IPS-NIHi11 (cell line): ENCODE measurements at regions not wholly inside any gene's neighbourhood (a gene's known extent, or its start where the extent isn't known, plus 50 kb on each side); places are given as distances from the start of the nearest gene placed in this dataset.
A peak's percentile ranks its signal among the peaks of the same experiment; 100 is the strongest.
"Not testable (repeated sequence)": the region's sequence is repeated elsewhere in the genome, so short reads cannot be mapped to it uniquely, and the experiment has no call there.

Experiments
- DNase-seq: peaks from one replicate; pipeline ENCODE4 v3.0.0; 2012; ENCODE audit warnings: mixed read lengths, low spot score

DNA sequence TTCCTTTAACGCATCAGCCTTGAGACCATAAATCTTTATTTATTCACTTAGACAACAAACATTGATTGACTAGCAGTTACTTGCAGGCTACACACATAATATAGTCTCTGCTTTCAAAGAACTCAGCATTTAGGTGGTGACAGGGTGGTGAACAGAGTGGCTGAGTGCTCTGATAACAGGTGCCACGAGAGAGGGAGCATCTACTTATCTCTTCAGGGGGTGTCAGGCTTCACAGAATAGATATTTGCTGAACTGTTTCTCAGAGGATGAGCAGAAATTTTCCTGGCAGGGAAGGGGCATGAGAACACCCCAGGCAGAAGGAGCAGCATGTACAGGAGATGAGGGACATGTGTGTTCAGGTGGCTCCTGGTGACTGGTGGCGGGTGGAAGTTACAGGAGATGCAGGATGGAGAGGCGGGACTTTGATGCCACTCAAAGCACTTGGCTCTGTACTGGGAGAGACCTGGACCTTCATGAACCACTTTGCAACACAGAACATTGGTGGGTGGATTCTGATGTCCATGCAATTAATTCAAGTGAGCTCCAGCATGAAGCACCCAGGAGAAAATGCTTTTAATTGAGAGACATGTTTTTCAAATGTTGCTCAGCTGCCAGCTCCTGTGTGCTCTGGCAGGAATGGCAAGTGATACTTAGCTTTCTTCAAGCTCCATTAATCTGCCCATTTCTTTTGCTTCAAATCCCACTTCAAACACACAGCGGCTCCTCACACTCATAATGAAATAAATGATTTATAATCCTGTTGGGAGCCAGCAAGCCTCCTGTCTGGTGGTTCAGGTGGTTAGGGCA lies 248.9 kb downstream of the MYCN start:
- DNase-seq = no peak

- DNase-seq = no peak
Measured at GRCh38 chr2:16188261-16188890, 248.0 kb downstream of the MYCN start.

DNA sequence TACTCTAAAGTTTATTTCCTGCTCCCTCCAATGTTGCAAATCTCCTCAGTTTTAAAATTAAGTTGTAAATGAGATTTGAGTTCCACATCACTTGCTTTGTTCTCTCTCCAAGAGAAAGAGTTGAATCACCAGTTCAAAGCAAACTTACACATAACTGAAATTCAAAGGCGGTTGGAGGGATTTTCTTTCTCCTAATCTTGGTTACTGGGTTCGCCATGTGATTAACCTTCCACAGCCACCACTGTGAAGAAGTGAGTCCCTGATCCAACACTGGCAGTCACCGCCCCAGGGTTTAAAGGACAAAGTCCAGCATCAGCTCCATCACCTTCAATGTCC lies 247.1 kb downstream of the MYCN start:
- no peak for DNase-seq

GRCh38 chr2:16186661-16187481 lies 246.5 kb downstream of the MYCN start:
- DNase-seq = no peak

- DNase-seq = no peak
Measured at GRCh38 chr2:16185801-16186272, 245.5 kb downstream of the MYCN start.

DNA sequence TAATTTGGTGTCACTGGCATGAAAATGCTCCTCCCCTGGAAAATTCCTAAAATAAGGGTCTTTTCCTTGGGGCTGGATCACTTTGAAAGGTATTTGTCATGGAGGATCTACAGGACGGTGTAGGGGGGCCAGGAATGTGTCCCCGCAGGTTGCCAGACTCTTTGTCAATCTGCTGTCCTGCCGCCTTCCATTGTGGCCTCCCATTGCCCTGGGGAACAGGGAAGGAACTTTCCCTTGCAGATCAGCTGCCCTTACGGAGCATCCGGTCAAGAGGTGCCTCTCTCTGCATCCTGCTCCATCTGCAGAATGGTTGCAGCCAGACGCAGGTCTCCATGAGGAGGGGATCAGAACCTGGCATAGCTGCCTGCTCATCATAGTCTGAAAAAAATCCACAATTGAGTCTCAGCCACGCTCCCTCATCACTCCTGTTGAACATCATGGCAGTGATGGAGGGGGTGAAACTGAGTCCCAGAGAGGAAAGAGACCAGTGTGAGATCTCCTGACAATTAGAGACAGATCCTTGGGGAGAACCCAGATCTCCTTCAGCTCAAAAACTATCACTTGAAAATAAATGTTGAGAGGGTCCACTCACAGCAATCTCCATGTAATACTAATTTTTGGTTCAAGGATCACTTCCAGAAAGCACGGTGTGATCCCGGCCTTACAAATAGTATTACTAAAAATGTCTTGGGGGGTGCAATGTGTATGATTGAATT lies 244.8 kb downstream of the MYCN start:
- peak; percentile 74 for DNase-seq

DNA sequence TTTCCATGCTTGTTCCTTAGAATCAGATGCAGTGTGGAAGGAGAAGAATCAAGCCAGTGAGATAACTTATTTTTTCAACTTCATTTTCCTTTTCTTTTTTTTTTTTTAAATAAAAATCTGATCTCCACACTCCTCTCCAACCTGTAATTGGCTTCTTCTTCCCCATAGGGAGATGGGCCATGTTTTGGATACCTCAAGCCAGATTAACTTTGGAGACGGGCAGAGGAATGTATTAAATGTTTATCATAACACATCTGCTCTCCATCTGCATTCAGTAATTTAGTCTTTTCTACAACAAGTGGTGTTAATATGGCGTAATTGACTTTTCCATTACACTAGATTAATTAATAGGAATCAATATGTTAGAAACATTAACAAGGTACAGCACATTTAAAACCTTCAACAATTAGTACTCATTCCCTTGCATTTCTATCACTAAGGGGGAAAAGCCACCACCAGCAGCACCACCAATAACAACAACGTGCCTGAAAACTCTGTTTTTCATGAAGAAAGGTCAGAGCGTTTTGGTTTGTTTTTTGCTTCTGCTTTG lies 244.1 kb downstream of the MYCN start:
- no peak for DNase-seq

DNA sequence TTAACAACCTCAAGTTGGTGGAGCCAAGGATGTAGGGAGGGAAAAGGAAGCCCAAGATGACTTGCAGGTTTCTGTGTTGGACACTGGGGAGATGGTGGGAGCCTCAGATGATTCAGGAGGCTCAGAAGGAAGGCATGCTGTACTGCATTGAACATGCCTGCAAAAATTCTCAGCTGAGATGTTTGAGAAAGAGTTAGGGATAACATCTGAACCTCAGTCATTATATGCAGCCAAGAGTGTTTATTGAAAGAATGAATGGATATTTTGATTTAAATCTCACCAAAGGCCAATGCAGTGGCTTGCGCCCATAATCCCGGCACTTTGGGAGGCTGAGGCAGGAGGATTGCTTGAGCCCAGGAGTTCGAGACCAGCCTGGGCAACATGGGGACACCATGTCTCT lies 243.0 kb downstream of the MYCN start:
- no peak for DNase-seq

DNA sequence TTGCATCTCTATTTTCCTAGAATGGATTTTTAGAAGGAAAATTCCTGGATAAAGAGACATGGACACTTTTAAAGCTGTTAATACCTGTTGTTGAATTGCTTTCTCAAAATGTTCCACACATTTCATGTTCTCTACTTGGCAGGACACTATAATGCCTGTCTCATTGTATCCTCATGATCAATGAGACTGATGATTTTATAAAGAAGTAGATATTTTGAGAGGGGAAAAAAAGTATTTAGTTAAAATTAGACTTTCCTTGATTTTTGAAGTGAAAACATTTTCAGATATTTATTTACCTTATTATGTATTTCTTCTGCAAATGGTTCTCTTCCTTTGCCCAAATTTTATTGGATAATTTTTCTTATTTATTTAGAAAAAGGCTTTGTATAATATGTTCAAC lies 242.5 kb downstream of the MYCN start:
- DNase-seq = no peak

GRCh38 chr2:16182311-16182815 lies 242.0 kb downstream of the MYCN start:
- DNase-seq = not testable (repeated sequence)

GRCh38 chr2:16181741-16182090 lies 241.4 kb downstream of the MYCN start:
- no peak for DNase-seq

- no peak for DNase-seq
Measured at GRCh38 chr2:16181062-16181740, 240.9 kb downstream of the MYCN start.

DNA sequence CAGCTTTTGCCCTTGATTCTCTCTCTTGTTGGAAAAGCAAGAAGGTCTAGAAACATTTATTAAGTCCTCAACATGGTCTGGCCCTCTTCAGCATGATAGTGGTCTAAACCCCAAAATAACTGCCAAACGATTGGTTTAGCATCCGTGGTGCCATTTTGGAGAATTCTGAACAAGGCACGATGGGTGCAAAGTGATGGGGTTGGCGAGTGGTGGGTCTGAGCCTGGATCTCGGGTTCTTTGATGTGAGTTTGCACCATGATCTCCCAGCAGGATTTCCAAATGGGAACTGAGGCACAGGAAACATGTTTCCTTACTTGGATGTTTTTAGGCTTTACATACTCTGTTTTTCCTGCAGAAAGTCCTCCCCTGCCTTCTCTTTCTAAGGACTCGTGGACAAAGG lies 240.3 kb downstream of the MYCN start:
- no peak for DNase-seq

DNA sequence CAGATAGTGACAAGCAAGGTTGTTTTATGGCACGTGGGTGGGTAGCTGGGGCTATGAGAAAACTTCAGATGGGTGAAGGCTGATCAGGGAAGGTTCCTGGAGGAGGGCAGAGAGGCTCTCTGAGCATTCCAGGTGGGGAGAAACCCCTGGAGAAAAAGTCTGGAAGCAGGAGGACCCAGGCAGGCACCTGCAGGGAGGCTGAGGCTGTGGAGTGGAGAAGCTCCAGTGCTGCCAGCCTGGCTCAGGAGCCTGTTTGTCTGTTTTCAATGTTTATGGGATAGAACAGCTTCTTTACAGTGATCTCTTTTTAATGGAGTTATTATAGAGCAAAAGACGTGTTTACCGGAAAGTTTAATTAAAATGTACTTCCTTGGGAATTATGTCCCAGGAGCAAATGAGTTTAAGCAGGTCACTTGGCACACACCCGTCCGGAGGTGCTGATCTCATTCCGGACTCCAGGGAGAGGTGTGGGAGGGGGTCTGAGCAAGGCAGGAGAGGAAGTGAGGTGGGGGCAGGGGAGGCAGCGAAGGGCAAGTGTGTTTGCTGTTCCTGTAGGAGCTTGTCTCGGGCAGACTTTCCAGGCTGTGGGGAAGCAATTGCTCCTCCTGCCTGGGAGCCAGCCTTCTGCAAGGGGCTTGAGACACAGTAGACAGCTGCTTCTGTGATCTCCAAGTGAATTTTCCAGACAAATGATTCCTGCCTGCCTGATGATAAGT lies 239.5 kb downstream of the MYCN start:
- DNase-seq = peak; percentile 66

DNA sequence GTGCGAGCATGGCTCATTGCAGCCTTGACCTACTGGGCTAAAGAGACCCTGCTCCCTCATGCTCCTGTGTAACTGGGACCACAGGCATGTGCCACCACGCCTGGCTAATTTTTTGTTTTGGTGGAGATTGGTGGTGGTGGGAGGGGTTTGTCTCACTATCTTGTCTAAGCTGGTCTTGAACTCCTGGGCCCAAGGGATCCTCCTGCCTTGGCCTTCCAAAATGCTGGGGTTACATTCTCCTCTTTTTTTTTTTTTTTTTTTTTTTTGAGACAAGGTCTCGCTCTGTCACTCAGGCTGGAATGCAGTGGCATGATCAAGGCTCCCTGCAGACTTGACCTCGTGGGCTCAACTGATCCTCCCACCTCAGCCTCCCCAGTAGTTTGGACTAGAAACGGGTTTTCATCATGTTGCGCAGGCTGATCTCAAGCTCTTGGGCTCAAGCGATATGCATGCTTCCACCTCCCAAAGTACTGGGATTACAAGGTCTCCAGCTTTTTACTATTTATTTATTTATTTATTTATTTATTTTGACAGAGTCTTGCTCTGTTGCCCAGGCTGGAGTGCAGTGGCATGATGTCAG lies 238.3 kb downstream of the MYCN start:
- DNase-seq = no peak

- DNase-seq = no peak
Measured at GRCh38 chr2:16177671-16178180, 237.4 kb downstream of the MYCN start.

GRCh38 chr2:16176971-16177480 lies 236.7 kb downstream of the MYCN start:
- no peak for DNase-seq

DNA sequence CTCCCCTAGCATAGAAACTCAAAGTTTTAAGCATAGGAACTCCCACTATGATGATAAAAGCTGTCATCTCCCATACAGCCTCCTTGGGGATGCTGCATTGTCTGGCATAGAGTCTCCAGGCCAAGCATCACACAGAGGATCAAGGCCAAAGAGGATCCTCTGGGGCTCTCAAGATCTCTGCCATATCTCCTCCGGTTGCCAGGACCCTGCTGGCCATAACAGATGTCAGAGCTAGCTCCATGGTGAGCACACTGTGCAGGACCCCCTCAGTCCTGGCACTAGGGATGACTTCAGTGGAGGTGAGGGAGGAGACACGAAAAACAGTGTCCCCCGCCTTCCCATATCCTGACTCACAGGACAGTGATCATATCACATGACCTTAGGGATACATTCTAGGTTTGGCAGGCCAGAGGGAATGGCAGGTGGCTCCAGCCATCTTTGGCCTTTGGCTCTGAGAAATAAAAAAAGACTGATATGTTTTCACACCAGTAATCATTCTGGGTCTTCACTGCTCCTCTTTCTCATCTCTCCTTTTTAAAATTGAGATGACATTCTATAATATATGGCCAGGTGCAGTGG lies 235.0 kb downstream of the MYCN start:
- no peak for DNase-seq

DNA sequence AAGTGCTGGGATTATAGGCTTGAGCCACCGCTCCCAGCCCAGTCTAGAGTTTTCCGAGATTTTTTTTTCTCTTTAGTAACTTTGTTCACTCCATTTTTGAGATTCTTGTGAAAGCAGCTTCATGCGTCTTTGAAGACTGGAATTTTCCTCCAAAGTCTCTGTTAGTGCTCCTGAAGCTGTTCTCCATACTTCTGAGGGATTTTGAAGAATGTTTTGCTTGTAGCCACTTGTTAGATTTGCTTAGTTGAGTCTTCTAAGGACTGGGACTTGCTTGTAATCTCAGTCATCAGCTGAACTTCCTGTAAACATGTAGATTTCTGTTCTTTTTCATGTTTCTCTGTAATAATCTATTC lies 234.3 kb downstream of the MYCN start:
- DNase-seq = no peak
